Prostate gland (tissue), 2 donors: ENCODE measurements at regions not wholly inside any gene's neighbourhood (a gene's known extent, or its start where the extent isn't known, plus 50 kb on each side); places are given as distances from the start of the nearest gene placed in this dataset.

Experiments
- CTCF ChIP-seq, 4 experiments: fragments of 200-600 bp in 2 of 4; fragments of 450-650 bp in 2 of 4; sonication (generic) in 2 of 4; IDR thresholded peaks; 1 replicate in 3 of 4; 2 replicates in 1 of 4; pipeline ENCODE4 v1.5.1; 2016 to 2019; ENCODE audit warnings: antibody characterized with exemption in 4 of 4, mild to moderate bottlenecking in 2 of 4, moderate library complexity in 2 of 4
- POLR2A ChIP-seq: fragments of 450-650 bp; IDR thresholded peaks from one replicate; pipeline ENCODE4 v1.6.1; 2016; ENCODE audit warnings: antibody characterized with exemption, mild to moderate bottlenecking
- POLR2AphosphoS5 ChIP-seq: sonication (generic); formaldehyde crosslinking; IDR thresholded peaks from one replicate; pipeline ENCODE4 v1.6.1; 2017; ENCODE audit warnings: antibody characterized with exemption

GRCh38 chr3:19012846-19013245 is 135.5 kb upstream of the KCNH8 start:
- TF ChIP-seq CTCF (IDR thresholded peaks at IDR 0.05), result no peak
- TF ChIP-seq POLR2A, result no peak
- TF ChIP-seq POLR2AphosphoS5, result no peak
